ENCODE measurements at regions not wholly inside any gene's neighbourhood (a gene's known extent, or its start where the extent isn't known, plus 50 kb on each side); places are given as distances from the start of the nearest gene placed in this dataset.
A peak's percentile ranks its signal among the peaks of the same experiment; 100 is the strongest.
"Not testable (repeated sequence)": the region's sequence is repeated elsewhere in the genome, so short reads cannot be mapped to it uniquely, and the experiment has no call there.

GRCh38 chr1:67907467-67907866, 74.2 kb upstream of the GNG12 start:
- DNase-seq (ENCODE audit: low spot score) = peak; percentile 88

- DNase-seq (ENCODE audit: low spot score) = not testable (repeated sequence)
These were observed 72.7 kb upstream of the GNG12 start for GRCh38 chr1:67906015-67906414.

GRCh38 chr1:67902546-67903223, 69.4 kb upstream of the GNG12 start:
- DNase-seq (ENCODE audit: low spot score) = not testable (repeated sequence)

GRCh38 chr1:67898033-67898726, 64.9 kb upstream of the GNG12 start:
- peak; percentile 80 for DNase-seq (ENCODE audit: low spot score)

GRCh38 chr1:67897270-67897949, 64.1 kb upstream of the GNG12 start:
- DNase-seq (ENCODE audit: low spot score) = peak; percentile 90

GRCh38 chr1:67896826-67897225, 63.6 kb upstream of the GNG12 start:
- no peak for DNase-seq (ENCODE audit: low spot score)

- DNase-seq (ENCODE audit: low spot score) = no peak
These were observed 61.9 kb upstream of the GNG12 start for GRCh38 chr1:67894981-67895735.

- no peak for DNase-seq (ENCODE audit: low spot score)
These were observed 59.8 kb upstream of the GNG12 start for GRCh38 chr1:67893126-67893495.

GRCh38 chr1:67892476-67893125, 59.3 kb upstream of the GNG12 start:
- no peak for DNase-seq (ENCODE audit: low spot score)

- DNase-seq (ENCODE audit: low spot score) = no peak
These were observed 57.6 kb upstream of the GNG12 start for GRCh38 chr1:67890857-67891256.

- peak; percentile 96 for DNase-seq (ENCODE audit: low spot score)
These were observed 56.8 kb upstream of the GNG12 start for GRCh38 chr1:67889953-67890567.

GRCh38 chr1:67889466-67889865, 56.2 kb upstream of the GNG12 start:
- DNase-seq (ENCODE audit: low spot score) = no peak

GRCh38 chr1:67888216-67889106, 55.2 kb upstream of the GNG12 start:
- peak; percentile 66 for DNase-seq (ENCODE audit: low spot score)

- no peak for DNase-seq (ENCODE audit: low spot score)
These were observed 53.9 kb upstream of the GNG12 start for GRCh38 chr1:67887146-67887545.

- no peak for DNase-seq (ENCODE audit: low spot score)
These were observed 52.8 kb upstream of the GNG12 start for GRCh38 chr1:67886076-67886475.

- DNase-seq (ENCODE audit: low spot score) = peak; percentile 89
These were observed 49.8 kb upstream of the GNG12 start for GRCh38 chr1:67883069-67883468.
